ENCODE measurements at regions not wholly inside any gene's neighbourhood (a gene's known extent, or its start where the extent isn't known, plus 50 kb on each side); places are given as distances from the start of the nearest gene placed in this dataset.

GRCh38 chr20:56842056-56842455 is 212.9 kb downstream of the TFAP2C start:
- CTCF ChIA-PET: no interaction called here

GRCh38 chr20:56843386-56843785 is 214.3 kb downstream of the TFAP2C start:
- CTCF ChIA-PET: no interaction called here
- H3K9me3 Mint-ChIP-seq: peaks cover 0 to 4% (median 0%) of the 10 kb centered on the region in 5 donors
- no peaks in the 10 kb centered on the region for H3K4me1 Mint-ChIP-seq

More at GRCh38 chr20:56842056-56842455, 212.9 kb downstream of the TFAP2C start:
- Histone ChIP-seq H3K4me3 (ENCODE audit: low read length) (no peak overlapping the region), H3K36me3 (ENCODE audit: insufficient read depth, low read length) (no peaks in the 10 kb centered on the region), H3K4me1 (ENCODE audit: insufficient read depth, low read length) (no peaks in the 10 kb centered on the region), H3K9me3 (ENCODE audit: low read length) (no peaks in the 10 kb centered on the region), H3K27ac (ENCODE audit: low read depth, low read length) (no peak overlapping the region), H3K27me3 (ENCODE audit: insufficient read depth, low read length, poor library complexity, severe bottlenecking) (no peaks in the 10 kb centered on the region)
- H3K27me3 Mint-ChIP-seq: peaks cover 4 to 5% of the 10 kb centered on the region in 2 donors
- no peaks in the 10 kb centered on the region for H3K4me1 Mint-ChIP-seq
- no peaks in the 10 kb centered on the region for H3K36me3 Mint-ChIP-seq
- no peak overlapping the region for H3K4me3 Mint-ChIP-seq
- H3K9me3 Mint-ChIP-seq: peaks cover 0 to 8% (median 2%) of the 10 kb centered on the region in 5 donors
- POLR2A ChIA-PET: no interaction called here
- no peak for DNase-seq
- no peak overlapping the region for H3K27ac Mint-ChIP-seq

DNA sequence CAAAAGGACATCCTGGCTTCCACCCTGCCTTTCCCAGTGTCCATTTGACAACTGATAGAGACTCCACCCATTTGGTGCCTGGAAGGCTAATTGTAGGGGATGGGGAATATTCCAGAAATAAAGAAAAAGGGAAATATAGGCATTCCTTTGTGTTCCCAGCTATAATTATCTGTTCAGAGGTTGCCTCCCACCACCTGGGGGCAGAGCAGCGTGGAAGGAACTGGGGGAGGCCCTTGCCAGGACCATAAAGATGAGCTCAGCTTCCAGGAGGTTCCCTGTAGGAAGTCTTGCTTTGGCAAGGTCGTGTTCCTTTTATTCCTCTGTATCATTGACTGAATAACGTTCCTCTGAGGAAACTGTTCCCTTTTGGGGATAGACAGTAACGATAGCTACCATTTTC is 214.7 kb downstream of the TFAP2C start:
- Mint-ChIP-seq H3K27me3 (peaks cover 5 to 6% of the 10 kb centered on the region in 2 donors), H3K4me3 (no peak overlapping the region), H3K4me1 (no peaks in the 10 kb centered on the region), H3K36me3 (no peaks in the 10 kb centered on the region), H3K9me3 (peaks cover 0 to 4% (median 0%) of the 10 kb centered on the region in 5 donors), H3K27ac (no peak overlapping the region)
- ChIA-PET POLR2A (no interaction called here), CTCF (no interaction called here)
- Histone ChIP-seq H3K36me3 (ENCODE audit: insufficient read depth, low read length) (no peaks in the 10 kb centered on the region), H3K27ac (ENCODE audit: low read depth, low read length) (no peak overlapping the region), H3K4me1 (ENCODE audit: insufficient read depth, low read length) (no peaks in the 10 kb centered on the region), H3K9me3 (ENCODE audit: low read length) (no peaks in the 10 kb centered on the region), H3K4me3 (ENCODE audit: low read length) (no peak overlapping the region), H3K27me3 (ENCODE audit: insufficient read depth, low read length, poor library complexity, severe bottlenecking) (no peaks in the 10 kb centered on the region)
- no peak for DNase-seq

More at GRCh38 chr20:56843386-56843785, 214.3 kb downstream of the TFAP2C start:
- Mint-ChIP-seq H3K36me3 (no peaks in the 10 kb centered on the region), H3K4me3 (no peak overlapping the region), H3K27ac (no peak overlapping the region), H3K27me3 (peaks cover 5 to 6% of the 10 kb centered on the region in 2 donors)
- DNase-seq: no peak
- H3K4me1 ChIP-seq (ENCODE audit: insufficient read depth, low read length): no peaks in the 10 kb centered on the region
- H3K27ac ChIP-seq (ENCODE audit: low read depth, low read length): no peak overlapping the region
- H3K9me3 ChIP-seq (ENCODE audit: low read length): no peaks in the 10 kb centered on the region
- H3K27me3 ChIP-seq (ENCODE audit: insufficient read depth, low read length, poor library complexity, severe bottlenecking): no peaks in the 10 kb centered on the region
- no peaks in the 10 kb centered on the region for H3K36me3 ChIP-seq (ENCODE audit: insufficient read depth, low read length)
- POLR2A ChIA-PET: no interaction called here
- no peak overlapping the region for H3K4me3 ChIP-seq (ENCODE audit: low read length)

- ChIA-PET CTCF (no interaction called here), POLR2A (no interaction called here)
- Histone ChIP-seq H3K4me3 (ENCODE audit: low read length) (no peak overlapping the region), H3K9me3 (ENCODE audit: low read length) (no peaks in the 10 kb centered on the region), H3K4me1 (ENCODE audit: insufficient read depth, low read length) (no peaks in the 10 kb centered on the region), H3K36me3 (ENCODE audit: insufficient read depth, low read length) (no peaks in the 10 kb centered on the region), H3K27ac (ENCODE audit: low read depth, low read length) (no peak overlapping the region), H3K27me3 (ENCODE audit: insufficient read depth, low read length, poor library complexity, severe bottlenecking) (no peaks in the 10 kb centered on the region)
- no peaks in the 10 kb centered on the region for H3K36me3 Mint-ChIP-seq
- H3K9me3 Mint-ChIP-seq: peaks cover 0 to 4% (median 0%) of the 10 kb centered on the region in 5 donors
- no peak overlapping the region for H3K27ac Mint-ChIP-seq
- H3K4me3 Mint-ChIP-seq: no peak overlapping the region
- peaks cover 4 to 5% of the 10 kb centered on the region in 2 donors for H3K27me3 Mint-ChIP-seq
- no peak for DNase-seq
- H3K4me1 Mint-ChIP-seq: no peaks in the 10 kb centered on the region
Observed at GRCh38 chr20:56845546-56846086, 216.5 kb downstream of the TFAP2C start.

- no peaks in the 10 kb centered on the region for H3K4me1 Mint-ChIP-seq
- peaks cover 4 to 5% of the 10 kb centered on the region in 2 donors for H3K27me3 Mint-ChIP-seq
Observed at GRCh38 chr20:56848561-56848960, 219.5 kb downstream of the TFAP2C start.

DNA sequence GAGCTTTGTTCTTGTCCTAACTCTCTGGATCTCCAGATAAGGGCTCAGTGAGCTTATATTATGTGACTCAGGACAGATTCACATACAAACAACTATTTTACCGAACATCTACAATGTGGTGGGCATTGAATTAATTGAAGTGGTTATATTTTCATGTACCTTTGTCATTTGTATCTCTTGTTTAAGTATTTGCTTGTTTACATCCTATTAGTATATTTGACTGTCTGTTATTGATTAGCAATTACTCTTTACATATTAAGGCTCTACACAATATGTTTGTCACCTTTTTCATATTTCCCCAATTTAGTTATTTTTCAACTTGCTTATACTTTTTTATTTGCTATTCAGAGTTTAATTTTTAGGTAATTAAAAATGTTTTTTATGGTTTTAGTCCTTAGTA is 222.4 kb downstream of the TFAP2C start:
- H3K9me3 Mint-ChIP-seq: peaks cover 0 to 2% (median 0%) of the 10 kb centered on the region in 5 donors
- POLR2A ChIA-PET: no interaction called here
- Histone ChIP-seq H3K9me3 (ENCODE audit: low read length) (no peaks in the 10 kb centered on the region), H3K36me3 (ENCODE audit: insufficient read depth, low read length) (no peaks in the 10 kb centered on the region), H3K4me3 (ENCODE audit: low read length) (no peak overlapping the region), H3K27me3 (ENCODE audit: insufficient read depth, low read length, poor library complexity, severe bottlenecking) (no peaks in the 10 kb centered on the region), H3K4me1 (ENCODE audit: insufficient read depth, low read length) (no peaks in the 10 kb centered on the region), H3K27ac (ENCODE audit: low read depth, low read length) (no peak overlapping the region)
- DNase-seq: no peak
- no peaks in the 10 kb centered on the region for H3K4me1 Mint-ChIP-seq
- H3K36me3 Mint-ChIP-seq: no peaks in the 10 kb centered on the region
- peaks cover 3% of the 10 kb centered on the region in 2 donors for H3K27me3 Mint-ChIP-seq
- H3K4me3 Mint-ChIP-seq: no peak overlapping the region
- CTCF ChIA-PET: no interaction called here
- no peak overlapping the region for H3K27ac Mint-ChIP-seq

More at GRCh38 chr20:56848561-56848960, 219.5 kb downstream of the TFAP2C start:
- CTCF ChIA-PET: no interaction called here
- Histone ChIP-seq H3K9me3 (ENCODE audit: low read length) (no peaks in the 10 kb centered on the region), H3K4me1 (ENCODE audit: insufficient read depth, low read length) (no peaks in the 10 kb centered on the region), H3K4me3 (ENCODE audit: low read length) (no peak overlapping the region), H3K27me3 (ENCODE audit: insufficient read depth, low read length, poor library complexity, severe bottlenecking) (no peaks in the 10 kb centered on the region), H3K36me3 (ENCODE audit: insufficient read depth, low read length) (no peaks in the 10 kb centered on the region), H3K27ac (ENCODE audit: low read depth, low read length) (no peak overlapping the region)
- POLR2A ChIA-PET: no interaction called here
- Mint-ChIP-seq H3K9me3 (peaks cover 0 to 4% (median 0%) of the 10 kb centered on the region in 5 donors), H3K36me3 (no peaks in the 10 kb centered on the region), H3K27ac (no peak overlapping the region), H3K4me3 (no peak overlapping the region)
- DNase-seq: no peak

DNA sequence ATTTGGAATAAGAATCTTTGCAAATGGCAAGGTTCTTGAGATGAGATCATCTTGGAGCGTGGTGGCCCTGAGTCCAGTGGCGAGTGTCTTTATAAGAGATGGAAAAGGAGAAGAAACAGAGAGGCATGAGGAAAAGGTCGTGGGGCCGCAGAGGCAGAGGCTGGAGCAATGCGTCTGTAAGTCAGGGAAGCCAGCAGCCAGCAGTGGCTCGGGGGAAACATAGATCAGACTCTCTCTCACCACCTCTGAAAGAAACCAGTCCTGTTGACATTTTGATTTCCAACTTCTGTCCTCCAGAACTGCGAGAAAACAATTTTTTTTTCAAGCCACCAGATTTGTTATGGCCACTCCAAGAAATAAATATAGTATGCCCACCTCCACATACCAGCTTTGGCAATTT is 226.6 kb downstream of the TFAP2C start:
- Mint-ChIP-seq H3K4me1 (no peaks in the 10 kb centered on the region), H3K27me3 (peaks cover 7 to 9% of the 10 kb centered on the region in 2 donors), H3K4me3 (no peak overlapping the region), H3K9me3 (no peaks in the 10 kb centered on the region), H3K36me3 (no peaks in the 10 kb centered on the region), H3K27ac (no peak overlapping the region)
- ChIA-PET POLR2A (no interaction called here), CTCF (no interaction called here)
- no peaks in the 10 kb centered on the region for H3K27me3 ChIP-seq (ENCODE audit: insufficient read depth, low read length, poor library complexity, severe bottlenecking)
- H3K4me1 ChIP-seq (ENCODE audit: insufficient read depth, low read length): no peaks in the 10 kb centered on the region
- H3K9me3 ChIP-seq (ENCODE audit: low read length): no peaks in the 10 kb centered on the region
- no peak overlapping the region for H3K27ac ChIP-seq (ENCODE audit: low read depth, low read length)
- H3K4me3 ChIP-seq (ENCODE audit: low read length): no peak overlapping the region
- DNase-seq: no peak
- no peaks in the 10 kb centered on the region for H3K36me3 ChIP-seq (ENCODE audit: insufficient read depth, low read length)

DNA sequence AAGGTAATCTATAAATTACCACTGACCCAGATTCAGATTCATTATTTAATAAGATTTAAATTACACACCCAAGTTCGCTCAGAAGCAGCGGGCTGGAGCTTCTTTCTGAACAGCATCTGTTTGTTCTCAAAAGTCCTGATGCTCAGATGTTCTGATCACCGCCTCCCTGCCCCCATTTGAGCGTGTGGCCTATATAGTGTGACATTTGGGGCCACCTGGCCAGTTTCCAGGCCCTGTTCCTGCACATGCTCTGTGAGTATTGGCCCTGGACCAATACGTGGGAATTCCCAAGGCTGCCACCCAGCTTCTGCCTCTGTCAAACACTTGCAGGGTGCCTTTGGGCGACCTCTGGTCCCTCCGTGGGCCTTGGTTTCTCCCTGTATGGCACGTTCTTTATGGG is 228.8 kb downstream of the TFAP2C start:
- Histone ChIP-seq H3K4me1 (ENCODE audit: insufficient read depth, low read length) (no peaks in the 10 kb centered on the region), H3K9me3 (ENCODE audit: low read length) (no peaks in the 10 kb centered on the region), H3K27ac (ENCODE audit: low read depth, low read length) (no peak overlapping the region), H3K27me3 (ENCODE audit: insufficient read depth, low read length, poor library complexity, severe bottlenecking) (no peaks in the 10 kb centered on the region), H3K36me3 (ENCODE audit: insufficient read depth, low read length) (no peaks in the 10 kb centered on the region), H3K4me3 (ENCODE audit: low read length) (no peak overlapping the region)
- ChIA-PET POLR2A (no interaction called here), CTCF (no interaction called here)
- no peak overlapping the region for H3K4me3 Mint-ChIP-seq
- no peaks in the 10 kb centered on the region for H3K36me3 Mint-ChIP-seq
- peaks cover 15 to 16% of the 10 kb centered on the region in 2 donors for H3K27me3 Mint-ChIP-seq
- no peaks in the 10 kb centered on the region for H3K4me1 Mint-ChIP-seq
- no peak for DNase-seq
- peaks cover 0 to 2% (median 0%) of the 10 kb centered on the region in 5 donors for H3K9me3 Mint-ChIP-seq
- H3K27ac Mint-ChIP-seq: no peak overlapping the region

Data from CD8-positive, alpha-beta memory T cell (primary cell).